ENCODE measurements at regions not wholly inside any gene's neighbourhood (a gene's known extent, or its start where the extent isn't known, plus 50 kb on each side); places are given as distances from the start of the nearest gene placed in this dataset.

DNA sequence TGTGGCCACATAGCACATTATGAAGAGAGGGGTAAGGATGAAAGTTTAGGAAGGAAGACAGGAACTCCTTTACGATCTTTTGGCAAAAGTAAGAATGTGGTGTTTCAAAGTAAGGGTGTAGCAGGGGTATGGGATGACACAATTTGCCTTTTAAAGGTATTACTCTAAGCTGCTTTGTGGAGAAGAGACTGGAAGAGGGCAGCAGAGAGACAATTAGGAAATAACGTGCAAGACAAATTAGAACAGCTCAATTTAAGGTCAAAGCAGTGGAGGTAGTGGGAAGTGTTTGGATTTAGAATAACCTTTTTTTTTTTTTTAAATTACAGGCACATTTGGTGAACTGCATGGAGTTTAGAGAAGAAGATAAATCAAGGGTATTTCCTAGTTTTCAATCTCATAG is 342.6 kb downstream of the NOVA1 start:
- Histone ChIP-seq H3K9me3 (ENCODE audit: insufficient read depth, low read length) (no peaks in the 10 kb centered on the region), H3K4me3 (ENCODE audit: low read length) (no peak overlapping the region), H3K9ac (ENCODE audit: low read length) (no peak overlapping the region), H3K27ac (ENCODE audit: low read length) (no peak overlapping the region), H3K4me2 (ENCODE audit: low read length) (no peak overlapping the region), H3K79me2 (ENCODE audit: low read length) (no peaks in the 10 kb centered on the region), H2AFZ (ENCODE audit: low read depth, low read length) (no peak overlapping the region), H3K4me1 (ENCODE audit: low read length) (no peaks in the 10 kb centered on the region), H3K27me3 (ENCODE audit: low read depth, low read length) (peaks cover 22% of the 10 kb centered on the region; the same call in 1 of the 2 replicates), H3K36me3 (replicated peaks; ENCODE audit: low read depth, low read length) (no peaks in the 10 kb centered on the region), H4K20me1 (ENCODE audit: insufficient read depth, low read length) (no peaks in the 10 kb centered on the region)
- TF ChIP-seq CTCF (IDR thresholded peaks at IDR 0.05; ENCODE audit: low read depth, low read length), result peak; percentile 44
- no peak for TF ChIP-seq EZH2phosphoT487 (IDR thresholded peaks at IDR 0.05; ENCODE audit: low read depth)

DNA sequence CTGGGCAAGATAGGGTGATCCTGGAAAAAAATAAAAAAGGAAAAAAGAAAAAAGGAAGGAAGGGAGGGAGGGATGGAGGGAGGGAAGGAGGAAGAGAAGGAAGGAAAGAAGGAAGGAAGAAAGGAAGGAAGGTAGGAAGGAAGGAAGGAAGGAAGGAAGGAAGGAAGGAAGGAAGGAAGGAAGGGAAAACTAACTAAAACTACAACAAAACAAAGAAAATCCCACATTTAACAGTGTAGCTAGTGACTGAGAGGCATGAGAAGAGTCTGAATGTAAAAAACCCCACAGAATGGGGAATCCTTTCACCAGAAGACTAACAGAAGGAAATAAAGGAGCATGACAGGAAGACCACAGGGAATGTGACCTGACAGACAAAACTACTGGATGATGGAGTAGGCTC is 345.7 kb downstream of the NOVA1 start:
- no peaks in the 10 kb centered on the region for H4K20me1 ChIP-seq (ENCODE audit: insufficient read depth, low read length)
- no peaks in the 10 kb centered on the region for H3K36me3 ChIP-seq (replicated peaks; ENCODE audit: low read depth, low read length)
- no peak overlapping the region for H3K4me2 ChIP-seq (ENCODE audit: low read length)
- no peak overlapping the region for H2AFZ ChIP-seq (ENCODE audit: low read depth, low read length)
- no peak for TF ChIP-seq CTCF (IDR thresholded peaks at IDR 0.05; ENCODE audit: low read depth, low read length)
- TF ChIP-seq EZH2phosphoT487 (IDR thresholded peaks at IDR 0.05; ENCODE audit: low read depth), result no peak
- no peaks in the 10 kb centered on the region for H3K4me1 ChIP-seq (ENCODE audit: low read length)
- no peaks in the 10 kb centered on the region for H3K79me2 ChIP-seq (ENCODE audit: low read length)
- no peaks in the 10 kb centered on the region for H3K9me3 ChIP-seq (ENCODE audit: insufficient read depth, low read length)
- H3K27me3 ChIP-seq (ENCODE audit: low read depth, low read length), result peaks cover 22% of the 10 kb centered on the region; the same call in 1 of the 2 replicates
- H3K4me3 ChIP-seq (ENCODE audit: low read length), result no peak overlapping the region
- H3K27ac ChIP-seq (ENCODE audit: low read length), result no peak overlapping the region
- H3K9ac ChIP-seq (ENCODE audit: low read length), result no peak overlapping the region

- Histone ChIP-seq H3K9ac (ENCODE audit: low read length) (no peak overlapping the region), H3K4me2 (ENCODE audit: low read length) (no peak overlapping the region), H3K79me2 (ENCODE audit: low read length) (no peaks in the 10 kb centered on the region), H2AFZ (ENCODE audit: low read depth, low read length) (no peak overlapping the region), H3K4me3 (ENCODE audit: low read length) (no peak overlapping the region), H4K20me1 (ENCODE audit: insufficient read depth, low read length) (no peaks in the 10 kb centered on the region), H3K36me3 (replicated peaks; ENCODE audit: low read depth, low read length) (no peaks in the 10 kb centered on the region), H3K9me3 (ENCODE audit: insufficient read depth, low read length) (peaks cover 3% of the 10 kb centered on the region; the same call in 1 of the 2 replicates), H3K4me1 (ENCODE audit: low read length) (peaks cover 31% of the 10 kb centered on the region), H3K27me3 (ENCODE audit: low read depth, low read length) (peaks cover 3% of the 10 kb centered on the region; the same call in 1 of the 2 replicates), H3K27ac (ENCODE audit: low read length) (no peak overlapping the region)
- TF ChIP-seq EZH2phosphoT487 (IDR thresholded peaks at IDR 0.05; ENCODE audit: low read depth) (no peak), CTCF (IDR thresholded peaks at IDR 0.05; ENCODE audit: low read depth, low read length) (no peak)
Measured at GRCh38 chr14:26233118-26233517, 364.7 kb downstream of the NOVA1 start.

GRCh38 chr14:26218861-26219260 is 379.0 kb downstream of the NOVA1 start:
- TF ChIP-seq CTCF (IDR thresholded peaks at IDR 0.05; ENCODE audit: low read depth, low read length), result no peak
- TF ChIP-seq EZH2phosphoT487 (IDR thresholded peaks at IDR 0.05; ENCODE audit: low read depth), result no peak
- Histone ChIP-seq H3K9me3 (ENCODE audit: insufficient read depth, low read length) (no peaks in the 10 kb centered on the region), H3K4me1 (ENCODE audit: low read length) (no peaks in the 10 kb centered on the region), H2AFZ (ENCODE audit: low read depth, low read length) (no peak overlapping the region), H3K27ac (ENCODE audit: low read length) (no peak overlapping the region), H3K36me3 (replicated peaks; ENCODE audit: low read depth, low read length) (no peaks in the 10 kb centered on the region), H3K4me3 (ENCODE audit: low read length) (no peak overlapping the region), H3K79me2 (ENCODE audit: low read length) (no peaks in the 10 kb centered on the region), H4K20me1 (ENCODE audit: insufficient read depth, low read length) (no peaks in the 10 kb centered on the region), H3K9ac (ENCODE audit: low read length) (no peak overlapping the region), H3K4me2 (ENCODE audit: low read length) (no peak overlapping the region), H3K27me3 (ENCODE audit: low read depth, low read length) (peaks cover 58% of the 10 kb centered on the region)
